Esophagus squamous epithelium (tissue), 5 donors: ENCODE measurements at regions not wholly inside any gene's neighbourhood (a gene's known extent, or its start where the extent isn't known, plus 50 kb on each side); places are given as distances from the start of the nearest gene placed in this dataset.

Experiments
- DNase-seq: peaks from one replicate; lab custom pipeline; 2025; lab: John Stamatoyannopoulos, UW
- H3K27ac ChIP-seq, 4 donors: fragments of 200-600 bp; sonication (generic); one replicate each; pipeline ENCODE4 v1.5.1; 2016 to 2019; ENCODE audit warnings: mild to moderate bottlenecking in 1 of 4
- H3K27me3 ChIP-seq, 4 donors: fragments of 200-600 bp; sonication (generic); 1 replicate in 3 of 4; 2 replicates in 1 of 4; pipeline versions ENCODE4 v1.5.1 to v1.6.0; 2017 to 2021; ENCODE audit warnings: antibody characterized with exemption in 1 of 4
- H3K36me3 ChIP-seq, 3 donors: fragments of 200-600 bp; sonication (generic); one replicate each; pipeline ENCODE4 v1.5.1; 2016 to 2019
- H3K4me1 ChIP-seq, 3 donors: fragments of 200-600 bp; sonication (generic); one replicate each; pipeline ENCODE4 v1.5.1; 2017 to 2019
- H3K4me3 ChIP-seq, 4 donors: fragments of 200-600 bp; sonication (generic); 1 replicate in 3 of 4; 2 replicates in 1 of 4; pipeline ENCODE4 v1.5.1; 2016 to 2019; ENCODE audit warnings: mild to moderate bottlenecking in 2 of 4, moderate library complexity in 1 of 4
- H3K9me3 ChIP-seq, 3 donors: fragments of 200-600 bp; sonication (generic); one replicate each; pipeline ENCODE4 v1.5.1; 2016 to 2019
- POLR2A ChIP-seq, 4 donors: fragments of 450-650 bp; IDR thresholded peaks; one replicate each; pipeline ENCODE4 v1.6.1; 2017; ENCODE audit warnings: antibody characterized with exemption in 4 of 4, mild to moderate bottlenecking in 4 of 4, moderate library complexity in 3 of 4
- WGBS, 2 donors: methylation state at CpG; one replicate each; pipeline ENCODE4 v1.1.5; 2018; 5-methylcytosine and 5-hydroxymethylcytosine counted together
- intact Hi-C: fragments of 100-400 bp; cut with DNase I; formaldehyde crosslinking; loops from one replicate; pipeline ENCODE4 v1.15.0; 2022
- TF ChIP-seq, protein P1 (sequence below), 6 experiments: fragments of 450-650 bp in 4 of 6; fragments of 200-600 bp in 2 of 6; sonication (generic) in 2 of 6; IDR thresholded peaks; one replicate each; pipeline ENCODE4 v1.5.1; 2016 to 2019; ENCODE audit warnings: antibody characterized with exemption in 6 of 6, mild to moderate bottlenecking in 4 of 6, moderate library complexity in 4 of 6
- donor health status: DM: yes; HTN: yes; CAD: no.

DNA sequence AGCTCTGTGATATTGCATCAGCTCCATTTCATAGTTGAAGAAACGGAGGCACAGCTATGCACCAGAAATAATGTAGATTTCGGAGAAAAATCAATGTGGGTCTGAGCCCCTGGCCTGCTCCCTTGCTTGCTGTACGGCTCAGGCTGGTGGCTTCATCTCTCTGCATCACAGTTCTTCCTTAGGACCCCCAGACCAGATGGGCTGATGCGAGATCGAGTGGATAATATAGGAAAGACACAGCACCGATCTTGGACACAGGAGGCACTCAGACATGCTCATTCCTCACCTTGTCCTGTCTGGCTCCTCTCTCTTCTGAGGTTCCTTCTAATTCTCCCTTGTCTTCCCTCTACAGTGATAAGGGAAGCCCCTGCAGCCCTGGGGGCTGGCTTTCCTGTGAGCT, 365.9 kb upstream of the ZMIZ1 start:
- Histone ChIP-seq H3K4me1 (peaks cover 0 to 5% (median 0%) of the 10 kb centered on the region in 3 donors), H3K27me3 (no peaks in the 10 kb centered on the region), H3K36me3 (no peaks in the 10 kb centered on the region), H3K9me3 (no peaks in the 10 kb centered on the region), H3K4me3 (no peak overlapping the region), H3K27ac (no peak overlapping the region)
- no peak for DNase-seq
- TF ChIP-seq, protein P1, sequence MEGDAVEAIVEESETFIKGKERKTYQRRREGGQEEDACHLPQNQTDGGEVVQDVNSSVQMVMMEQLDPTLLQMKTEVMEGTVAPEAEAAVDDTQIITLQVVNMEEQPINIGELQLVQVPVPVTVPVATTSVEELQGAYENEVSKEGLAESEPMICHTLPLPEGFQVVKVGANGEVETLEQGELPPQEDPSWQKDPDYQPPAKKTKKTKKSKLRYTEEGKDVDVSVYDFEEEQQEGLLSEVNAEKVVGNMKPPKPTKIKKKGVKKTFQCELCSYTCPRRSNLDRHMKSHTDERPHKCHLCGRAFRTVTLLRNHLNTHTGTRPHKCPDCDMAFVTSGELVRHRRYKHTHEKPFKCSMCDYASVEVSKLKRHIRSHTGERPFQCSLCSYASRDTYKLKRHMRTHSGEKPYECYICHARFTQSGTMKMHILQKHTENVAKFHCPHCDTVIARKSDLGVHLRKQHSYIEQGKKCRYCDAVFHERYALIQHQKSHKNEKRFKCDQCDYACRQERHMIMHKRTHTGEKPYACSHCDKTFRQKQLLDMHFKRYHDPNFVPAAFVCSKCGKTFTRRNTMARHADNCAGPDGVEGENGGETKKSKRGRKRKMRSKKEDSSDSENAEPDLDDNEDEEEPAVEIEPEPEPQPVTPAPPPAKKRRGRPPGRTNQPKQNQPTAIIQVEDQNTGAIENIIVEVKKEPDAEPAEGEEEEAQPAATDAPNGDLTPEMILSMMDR (IDR thresholded peaks at IDR 0.05): no peak
- no peak for TF ChIP-seq POLR2A (IDR thresholded peaks at IDR 0.05)
- 66% methylated on average over 6 of the region's 6 CpGs for WGBS, 2 donors
- intact Hi-C loops: no loop called here

- Histone ChIP-seq H3K36me3 (no peaks in the 10 kb centered on the region), H3K27me3 (no peaks in the 10 kb centered on the region), H3K4me1 (peaks cover 0 to 5% (median 0%) of the 10 kb centered on the region in 3 donors), H3K4me3 (no peak overlapping the region), H3K9me3 (no peaks in the 10 kb centered on the region), H3K27ac (no peak overlapping the region)
- 65 to 72% methylated on average over 6 of the region's 6 CpGs for WGBS, 2 donors
- intact Hi-C loops: no loop called here
- no peak for TF ChIP-seq POLR2A (IDR thresholded peaks at IDR 0.05)
- TF ChIP-seq, protein P1 (IDR thresholded peaks at IDR 0.05): no peak
- no peak for DNase-seq
These were observed 365.2 kb upstream of the ZMIZ1 start for GRCh38 chr10:78703593-78703992.

DNA sequence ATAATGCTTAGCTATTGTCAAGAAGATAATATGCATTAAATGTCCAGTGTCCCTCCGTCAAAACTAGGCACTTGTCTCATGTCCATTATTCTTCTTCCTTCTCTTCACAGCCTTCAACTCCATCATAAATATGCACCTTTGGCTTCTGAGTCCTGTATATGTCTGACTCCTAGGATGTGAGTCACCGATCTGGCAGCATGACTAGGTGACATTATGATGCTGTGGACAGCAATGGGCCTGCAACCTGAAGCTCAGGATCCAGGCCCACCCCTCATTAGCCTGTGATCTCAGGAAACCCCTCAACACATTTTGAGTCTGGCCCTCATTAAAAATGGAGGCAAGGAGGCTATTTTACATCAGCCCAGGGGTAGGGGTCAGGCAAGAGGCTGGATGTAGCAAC, 362.5 kb upstream of the ZMIZ1 start:
- no peaks in the 10 kb centered on the region for H3K27me3 ChIP-seq
- 87 to 95% methylated on average over 2 of the region's 2 CpGs for WGBS, 2 donors

DNA sequence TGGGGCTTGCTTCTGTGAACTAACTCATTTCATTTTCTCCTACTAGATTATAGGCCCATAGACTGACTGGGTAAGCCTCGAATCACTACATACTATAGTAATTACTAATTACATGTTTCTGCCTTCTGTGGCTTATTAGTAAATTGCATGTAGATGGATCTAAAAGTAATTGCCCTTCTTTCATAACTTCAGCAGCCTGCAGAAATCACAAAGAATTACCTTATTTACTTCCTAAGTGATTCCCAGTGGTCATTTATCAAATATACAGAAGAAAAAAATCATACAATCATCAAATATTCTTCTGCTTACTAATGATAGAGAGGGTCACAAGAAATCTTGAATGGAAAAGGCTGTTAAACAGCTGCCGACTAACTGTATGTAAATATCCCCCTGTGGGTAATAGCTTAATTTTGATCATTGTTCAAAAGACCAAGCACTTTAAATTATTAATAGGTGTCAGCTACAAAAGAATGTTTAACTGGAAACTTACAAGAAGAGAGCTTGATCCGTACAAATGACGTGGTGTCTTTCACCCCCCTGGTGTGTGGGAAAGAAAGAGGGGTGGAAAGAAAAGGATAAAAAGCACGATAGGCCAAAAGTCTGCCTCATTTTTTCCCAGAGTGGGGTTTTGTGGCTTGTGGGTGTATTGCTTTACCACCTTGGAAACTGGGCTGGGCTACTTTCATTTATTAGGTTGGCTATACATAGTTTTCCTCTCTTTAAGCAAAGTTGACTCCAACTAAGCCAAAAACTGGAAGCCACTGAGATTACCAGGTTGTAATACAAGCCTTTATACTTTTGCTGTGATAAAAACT, 361.8 kb upstream of the ZMIZ1 start:
- Histone ChIP-seq H3K27ac (peak overlapping the region in 2 of 4 donors; percentile 22 to 25), H3K36me3 (no peaks in the 10 kb centered on the region), H3K27me3 (no peaks in the 10 kb centered on the region), H3K4me1 (no peaks in the 10 kb centered on the region), H3K9me3 (no peaks in the 10 kb centered on the region), H3K4me3 (no peak overlapping the region)
- intact Hi-C loops: no loop called here
- 55 to 68% methylated on average over 5 of the region's 5 CpGs for WGBS, 2 donors
- no peak for DNase-seq
- TF ChIP-seq, protein P1 (IDR thresholded peaks at IDR 0.05): no peak
- no peak for TF ChIP-seq POLR2A (IDR thresholded peaks at IDR 0.05)

More for the DNA sequence above, 362.5 kb upstream of the ZMIZ1 start:
- Histone ChIP-seq H3K4me3 (no peak overlapping the region), H3K36me3 (no peaks in the 10 kb centered on the region), H3K4me1 (no peaks in the 10 kb centered on the region), H3K9me3 (no peaks in the 10 kb centered on the region), H3K27ac (peak overlapping the region in 2 of 4 donors; percentile 15 to 25)
- intact Hi-C loops: no loop called here
- DNase-seq: no peak
- no peak for TF ChIP-seq POLR2A (IDR thresholded peaks at IDR 0.05)
- TF ChIP-seq, protein P1 (IDR thresholded peaks at IDR 0.05): no peak

DNA sequence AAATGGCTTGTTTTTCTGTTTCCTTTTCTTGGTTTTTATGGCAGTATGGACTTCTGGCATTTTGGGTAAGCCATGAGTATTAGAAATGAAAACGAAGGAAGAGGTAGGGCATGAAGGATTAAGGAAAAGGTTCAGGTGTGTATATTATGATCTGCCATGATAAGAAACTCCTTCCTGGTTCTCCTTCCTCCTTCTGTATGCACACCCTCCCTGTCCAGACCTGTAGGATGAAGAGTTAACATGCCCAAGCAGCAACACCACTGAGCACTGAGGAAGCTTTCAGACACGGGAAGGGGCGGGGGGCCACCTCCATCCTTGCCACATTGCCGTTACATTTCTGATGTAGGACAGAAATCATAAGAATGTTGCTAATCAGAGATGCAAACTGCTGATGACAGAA, 361.0 kb upstream of the ZMIZ1 start:
- no peaks in the 10 kb centered on the region for H3K9me3 ChIP-seq
- H3K27ac ChIP-seq: no peak overlapping the region
- intact Hi-C loops: no loop called here
- H3K4me1 ChIP-seq: no peaks in the 10 kb centered on the region
- no peak for DNase-seq
- H3K4me3 ChIP-seq: no peak overlapping the region
- 40 to 80% methylated on average over 3 to 4 of the region's 4 CpGs for WGBS, 2 donors
- H3K36me3 ChIP-seq: no peaks in the 10 kb centered on the region
- TF ChIP-seq, protein P1 (IDR thresholded peaks at IDR 0.05): no peak
- no peak for TF ChIP-seq POLR2A (IDR thresholded peaks at IDR 0.05)
- no peaks in the 10 kb centered on the region for H3K27me3 ChIP-seq
